Stimulated activated CD4-positive, alpha-beta T cell treated with anti-CD3 and anti-CD28 coated beads, Interleukin-1b, Interleukin-23, amount 100 ng/mL, for 4 hours (primary cell): ENCODE measurements at regions not wholly inside any gene's neighbourhood (a gene's known extent, or its start where the extent isn't known, plus 50 kb on each side); places are given as distances from the start of the nearest gene placed in this dataset.

Source experiments
- DNase-seq, 2 donors: peaks; one replicate each; pipeline ENCODE4 v3.0.0-alpha.2; 2020; ENCODE audit warnings: low read depth in 2 of 2

- no peak for DNase-seq
Observed at GRCh38 chr22:48456449-48456848, 1371.2 kb downstream of the BRD1 start.

- no peak for DNase-seq
Observed at GRCh38 chr22:48453751-48454485, 1373.8 kb downstream of the BRD1 start.

GRCh38 chr22:48453171-48453570 is 1374.5 kb downstream of the BRD1 start:
- no peak for DNase-seq

- no peak for DNase-seq
Observed at GRCh38 chr22:48452766-48453165, 1374.9 kb downstream of the BRD1 start.

GRCh38 chr22:48451891-48452290 is 1375.8 kb downstream of the BRD1 start:
- DNase-seq, result no peak

GRCh38 chr22:48450188-48450825 is 1377.4 kb downstream of the BRD1 start:
- DNase-seq, result no peak

GRCh38 chr22:48449466-48450187 is 1378.0 kb downstream of the BRD1 start:
- DNase-seq, result no peak

- DNase-seq, result no peak
Observed at GRCh38 chr22:48448821-48449220, 1378.9 kb downstream of the BRD1 start.

- DNase-seq, result no peak
Observed at GRCh38 chr22:48445113-48445827, 1382.4 kb downstream of the BRD1 start.

- DNase-seq, result no peak
Observed at GRCh38 chr22:48444320-48445112, 1383.2 kb downstream of the BRD1 start.

GRCh38 chr22:48443680-48444079 is 1384.0 kb downstream of the BRD1 start:
- no peak for DNase-seq

GRCh38 chr22:48442663-48443062 is 1385.0 kb downstream of the BRD1 start:
- no peak for DNase-seq

GRCh38 chr22:48441553-48441850 is 1386.2 kb downstream of the BRD1 start:
- DNase-seq, result no peak

- no peak for DNase-seq
Observed at GRCh38 chr22:48440673-48441552, 1386.8 kb downstream of the BRD1 start.

GRCh38 chr22:48440176-48440575 is 1387.5 kb downstream of the BRD1 start:
- no peak for DNase-seq

GRCh38 chr22:48439560-48440135 is 1388.0 kb downstream of the BRD1 start:
- DNase-seq, result no peak

- DNase-seq, result no peak
Observed at GRCh38 chr22:48438800-48439559, 1388.7 kb downstream of the BRD1 start.

GRCh38 chr22:48438096-48438495 is 1389.6 kb downstream of the BRD1 start:
- no peak for DNase-seq

GRCh38 chr22:48436201-48436931 is 1391.3 kb downstream of the BRD1 start:
- no peak for DNase-seq
